ENCODE measurements at regions not wholly inside any gene's neighbourhood (a gene's known extent, or its start where the extent isn't known, plus 50 kb on each side); places are given as distances from the start of the nearest gene placed in this dataset.

DNA sequence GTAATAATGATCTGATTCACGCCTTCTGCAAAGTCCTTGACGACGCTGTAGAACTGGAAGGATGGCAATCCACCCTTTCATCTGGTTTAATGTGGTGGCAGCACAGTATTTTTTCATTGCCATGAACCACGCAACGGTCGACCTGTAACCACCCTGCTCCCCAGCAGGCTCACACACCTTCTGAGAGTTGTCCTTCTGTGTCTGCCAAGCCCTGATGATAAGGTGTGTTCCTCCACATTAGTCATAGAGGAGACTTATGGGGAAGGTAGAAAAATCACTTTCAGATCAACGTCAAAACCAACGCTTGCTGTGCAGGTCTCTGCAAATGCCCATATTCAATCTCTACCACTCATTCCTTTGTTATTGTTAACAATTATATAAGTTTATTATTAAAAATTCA is 328.7 kb downstream of the SIPA1L2 start:
- no peak for TF ChIP-seq CTCF (IDR thresholded peaks at IDR 0.05; ENCODE audit: low read depth, low read length)
- no peak overlapping the region for H3K4me3 ChIP-seq (ENCODE audit: low read depth, low read length)

DNA sequence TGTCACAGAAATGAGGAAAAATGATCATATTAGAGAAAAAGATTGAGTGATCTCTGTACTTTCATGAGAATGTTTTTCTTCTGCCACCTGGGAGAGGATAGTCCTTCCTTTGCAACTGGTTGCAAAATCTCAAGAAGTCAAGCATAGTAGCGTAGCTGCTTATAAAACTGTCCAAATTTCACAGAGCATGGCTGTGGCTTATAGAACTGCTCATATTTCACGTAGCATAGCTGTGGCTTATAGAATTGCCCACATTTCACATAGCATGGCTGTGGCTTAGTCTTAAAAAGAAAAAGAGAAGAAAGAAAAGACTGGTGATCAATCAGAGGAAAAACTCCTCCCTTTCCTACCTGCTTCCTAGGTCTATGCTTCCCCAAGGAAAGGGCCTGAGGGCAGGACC is 329.5 kb downstream of the SIPA1L2 start:
- no peak overlapping the region for H3K4me3 ChIP-seq (ENCODE audit: low read depth, low read length)
- no peak for TF ChIP-seq CTCF (IDR thresholded peaks at IDR 0.05; ENCODE audit: low read depth, low read length)

- H3K4me3 ChIP-seq (ENCODE audit: low read depth, low read length), result no peak overlapping the region
- TF ChIP-seq CTCF (IDR thresholded peaks at IDR 0.05; ENCODE audit: low read depth, low read length), result no peak
Measured at GRCh38 chr1:232296461-232296860, 333.5 kb downstream of the SIPA1L2 start.

DNA sequence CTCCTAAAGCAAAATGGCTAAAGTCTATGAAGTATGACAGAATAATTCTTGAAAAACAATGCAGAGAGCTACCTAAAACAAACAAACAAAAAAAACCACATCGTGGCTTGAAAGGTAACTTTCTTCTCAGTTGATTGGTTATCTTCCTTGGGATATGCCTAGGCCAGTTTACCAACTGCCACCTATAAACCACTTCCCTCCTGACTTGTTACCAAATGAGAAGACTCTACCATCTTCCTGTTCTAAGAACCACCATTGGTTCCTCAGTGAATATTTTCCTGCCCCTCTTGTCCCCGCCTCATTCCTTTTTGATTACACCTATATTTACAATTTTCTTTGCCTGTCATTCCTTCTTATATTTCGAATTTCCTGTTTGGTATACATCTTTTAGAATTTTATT is 336.6 kb downstream of the SIPA1L2 start:
- no peak overlapping the region for H3K4me3 ChIP-seq (ENCODE audit: low read depth, low read length)
- TF ChIP-seq CTCF (IDR thresholded peaks at IDR 0.05; ENCODE audit: low read depth, low read length), result no peak

DNA sequence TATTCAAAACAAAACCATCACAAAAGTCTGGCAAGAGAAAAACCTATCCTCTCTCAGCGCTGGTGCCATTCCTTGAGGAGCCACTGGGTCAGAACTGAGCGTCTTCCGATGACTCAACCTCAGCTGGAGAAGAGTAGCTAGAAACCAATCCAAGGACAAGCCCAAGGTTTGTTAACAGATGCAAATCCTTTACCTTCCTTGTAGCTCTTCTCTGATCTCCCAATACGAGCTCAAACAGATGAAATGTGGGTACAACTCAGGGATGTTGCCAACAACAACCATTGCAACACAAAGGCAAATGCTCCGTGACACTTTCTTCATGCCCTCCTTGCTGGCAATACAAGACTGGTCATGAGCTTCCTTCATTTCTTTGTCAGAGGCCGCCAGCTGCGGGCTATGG is 337.1 kb downstream of the SIPA1L2 start:
- no peak overlapping the region for H3K4me3 ChIP-seq (ENCODE audit: low read depth, low read length)
- no peak for TF ChIP-seq CTCF (IDR thresholded peaks at IDR 0.05; ENCODE audit: low read depth, low read length)

DNA sequence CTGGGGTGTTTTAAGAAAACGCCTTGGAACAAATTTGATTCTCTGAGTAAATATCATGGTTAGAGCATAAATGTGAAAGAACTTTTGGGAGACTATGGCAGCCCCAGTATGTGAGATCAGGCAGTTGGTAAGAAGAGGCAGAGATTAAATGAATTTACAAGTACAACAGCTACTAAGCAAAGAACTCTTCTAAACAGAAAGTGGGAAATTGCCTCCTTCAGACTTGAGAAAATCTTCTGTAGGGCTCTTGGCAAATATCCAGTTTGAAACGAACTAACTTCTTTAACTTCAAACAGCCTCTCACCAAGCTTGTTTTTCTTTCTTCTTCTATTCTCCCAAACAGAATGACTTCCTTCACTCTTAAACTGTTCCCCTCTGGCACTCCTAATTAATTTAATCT is 337.7 kb downstream of the SIPA1L2 start:
- TF ChIP-seq CTCF (IDR thresholded peaks at IDR 0.05; ENCODE audit: low read depth, low read length), result no peak
- no peak overlapping the region for H3K4me3 ChIP-seq (ENCODE audit: low read depth, low read length)

DNA sequence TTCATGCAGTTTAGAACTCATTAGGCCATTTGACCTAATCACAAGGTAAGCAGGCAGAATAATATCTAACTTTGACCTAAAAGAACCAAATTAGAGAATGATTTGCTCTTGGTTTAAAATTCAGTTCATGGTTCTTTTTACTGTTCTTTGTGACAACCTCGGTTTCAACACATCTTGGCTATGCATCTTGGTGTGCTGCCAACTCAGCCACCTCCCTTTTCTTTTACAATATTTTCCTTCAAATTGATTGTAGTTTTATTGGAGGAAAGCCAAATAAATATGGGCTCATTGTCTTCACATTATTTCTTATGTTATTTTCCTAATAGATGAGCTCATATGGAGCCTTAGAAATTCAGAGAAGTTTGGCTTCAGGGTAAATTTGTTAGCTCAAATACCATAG is 338.3 kb downstream of the SIPA1L2 start:
- TF ChIP-seq CTCF (IDR thresholded peaks at IDR 0.05; ENCODE audit: low read depth, low read length), result no peak
- no peak overlapping the region for H3K4me3 ChIP-seq (ENCODE audit: low read depth, low read length)

Measured in WI38 (cell line).